ENCODE measurements at regions not wholly inside any gene's neighbourhood (a gene's known extent, or its start where the extent isn't known, plus 50 kb on each side); places are given as distances from the start of the nearest gene placed in this dataset.

DNA sequence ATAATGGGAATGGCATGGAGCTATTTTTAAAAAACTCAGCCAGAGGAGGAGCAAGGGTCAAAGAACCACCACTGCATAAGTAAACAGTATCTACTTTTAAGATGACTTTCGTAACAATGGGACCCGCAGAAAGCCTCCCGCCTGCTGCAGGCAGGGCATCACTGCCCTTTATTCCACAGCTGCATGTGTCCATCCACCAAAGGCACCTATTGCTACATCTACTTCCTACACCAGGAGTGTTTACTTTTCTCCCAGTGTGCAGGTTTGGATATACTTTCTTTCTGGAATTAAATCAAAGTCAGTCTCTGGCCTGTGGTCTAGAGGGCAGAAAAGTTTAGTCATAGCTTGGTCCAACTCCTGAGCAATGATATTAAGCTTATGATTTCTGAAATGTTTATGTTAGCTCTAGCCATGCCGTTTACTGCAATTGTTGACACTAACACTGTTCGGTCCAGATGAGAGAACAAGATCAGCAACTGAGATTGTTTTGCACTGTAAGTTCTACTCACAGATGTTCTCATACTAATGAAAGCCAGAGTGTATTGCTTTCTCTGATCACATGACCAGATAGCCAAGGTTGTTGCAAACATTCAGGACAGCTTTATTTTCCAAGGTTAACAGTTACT, 391.5 kb downstream of the FGF10 start:
- Histone ChIP-seq H3K4me3 (ENCODE audit: low read depth, low read length) (no peak overlapping the region), H3K9ac (ENCODE audit: low read length) (no peak overlapping the region)

DNA sequence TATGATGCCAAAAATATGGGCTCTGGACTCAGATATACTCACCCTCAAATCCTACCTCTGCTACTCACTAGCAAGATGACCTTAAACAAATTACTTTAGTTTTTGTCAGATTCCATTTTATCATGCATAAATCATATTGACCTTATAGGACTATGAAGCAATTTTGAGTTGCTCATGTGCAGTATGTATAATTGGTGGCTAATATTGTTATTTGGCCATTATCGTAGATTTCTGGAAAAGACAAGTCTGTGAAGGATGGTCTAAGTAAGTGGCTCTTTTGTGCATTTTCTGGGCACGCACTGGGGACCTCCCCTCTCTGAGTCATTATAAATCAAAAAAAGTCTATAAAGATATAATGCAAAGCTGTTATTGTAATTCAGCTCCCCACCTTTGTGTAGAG, 393.0 kb downstream of the FGF10 start:
- H3K27me3 ChIP-seq (ENCODE audit: control insufficient read depth, insufficient read depth, low read length) = no peaks in the 10 kb centered on the region
- no peak overlapping the region for H3K9ac ChIP-seq (ENCODE audit: low read length)
- H3K4me3 ChIP-seq (ENCODE audit: low read depth, low read length) = no peak overlapping the region
- H3K36me3 ChIP-seq (ENCODE audit: control insufficient read depth, insufficient read depth, low read length) = no peaks in the 10 kb centered on the region
- H3K27ac ChIP-seq (ENCODE audit: low read depth, low read length) = no peak overlapping the region
- H3K4me1 ChIP-seq (ENCODE audit: control insufficient read depth, insufficient read depth, low read length) = peaks cover 6% of the 10 kb centered on the region; the same call in 1 of the 2 replicates
- H3K9me3 ChIP-seq (ENCODE audit: control insufficient read depth, insufficient read depth, low read depth, low read length) = no peaks in the 10 kb centered on the region

More for the DNA sequence above, 391.5 kb downstream of the FGF10 start:
- Histone ChIP-seq H3K4me1 (ENCODE audit: control insufficient read depth, insufficient read depth, low read length) (peaks cover 6% of the 10 kb centered on the region; the same call in 1 of the 2 replicates), H3K9me3 (ENCODE audit: control insufficient read depth, insufficient read depth, low read depth, low read length) (no peaks in the 10 kb centered on the region), H3K36me3 (ENCODE audit: control insufficient read depth, insufficient read depth, low read length) (no peaks in the 10 kb centered on the region), H3K27ac (ENCODE audit: low read depth, low read length) (no peak overlapping the region), H3K27me3 (ENCODE audit: control insufficient read depth, insufficient read depth, low read length) (no peaks in the 10 kb centered on the region)

GRCh38 chr5:43994352-43994708, 391.4 kb downstream of the NNT start:
- Histone ChIP-seq H3K4me1 (ENCODE audit: control insufficient read depth, insufficient read depth, low read length) (peaks cover 6% of the 10 kb centered on the region; the same call in 1 of the 2 replicates), H3K36me3 (ENCODE audit: control insufficient read depth, insufficient read depth, low read length) (no peaks in the 10 kb centered on the region), H3K27me3 (ENCODE audit: control insufficient read depth, insufficient read depth, low read length) (no peaks in the 10 kb centered on the region), H3K27ac (ENCODE audit: low read depth, low read length) (no peak overlapping the region), H3K9me3 (ENCODE audit: control insufficient read depth, insufficient read depth, low read depth, low read length) (no peaks in the 10 kb centered on the region), H3K4me3 (ENCODE audit: low read depth, low read length) (no peak overlapping the region), H3K9ac (ENCODE audit: low read length) (no peak overlapping the region)

DNA sequence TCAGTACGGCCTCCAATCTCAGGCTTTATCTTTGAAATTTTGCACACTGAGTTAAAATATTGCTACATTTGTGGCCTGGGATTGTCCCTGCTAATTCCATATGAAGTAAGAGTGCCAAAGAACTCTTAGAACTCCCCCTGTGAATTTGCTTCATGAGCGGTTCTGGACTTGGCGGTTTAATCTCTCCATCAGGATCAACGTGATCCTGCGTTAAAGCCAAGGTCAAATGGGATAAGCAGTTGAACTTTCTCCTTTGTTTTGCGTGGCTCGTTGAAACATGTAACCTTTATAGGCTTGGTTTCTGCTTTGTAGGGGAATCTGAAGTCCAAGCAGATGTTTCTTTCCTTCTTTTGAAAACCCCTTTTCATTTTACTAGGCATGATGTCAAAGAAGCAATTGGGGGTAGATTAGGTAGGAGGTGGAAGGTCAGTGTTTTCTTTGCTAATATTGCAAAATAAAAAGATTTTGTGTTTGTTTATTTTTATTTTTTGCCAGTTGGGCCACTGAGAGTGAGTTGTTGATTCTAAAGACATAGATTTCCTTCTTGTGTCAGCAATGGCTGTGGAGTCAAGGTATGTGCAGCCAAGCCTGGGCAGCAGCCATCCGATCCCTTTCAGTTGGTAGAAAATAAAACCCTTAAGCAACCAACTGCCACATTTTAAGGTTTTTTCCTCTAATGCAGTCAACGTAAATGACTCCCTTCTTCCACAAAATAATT, 390.8 kb downstream of the NNT start:
- no peak overlapping the region for H3K4me3 ChIP-seq (ENCODE audit: low read depth, low read length)
- no peaks in the 10 kb centered on the region for H3K36me3 ChIP-seq (ENCODE audit: control insufficient read depth, insufficient read depth, low read length)
- peaks cover 6% of the 10 kb centered on the region; the same call in 1 of the 2 replicates for H3K4me1 ChIP-seq (ENCODE audit: control insufficient read depth, insufficient read depth, low read length)

GRCh38 chr5:43985411-43985810, 382.4 kb downstream of the NNT start:
- Histone ChIP-seq H3K27ac (ENCODE audit: low read depth, low read length) (no peak overlapping the region), H3K27me3 (ENCODE audit: control insufficient read depth, insufficient read depth, low read length) (no peaks in the 10 kb centered on the region), H3K36me3 (ENCODE audit: control insufficient read depth, insufficient read depth, low read length) (no peaks in the 10 kb centered on the region), H3K9ac (ENCODE audit: low read length) (no peak overlapping the region), H3K4me3 (ENCODE audit: low read depth, low read length) (no peak overlapping the region), H3K9me3 (ENCODE audit: control insufficient read depth, insufficient read depth, low read depth, low read length) (peaks cover 4% of the 10 kb centered on the region; the same call in 1 of the 2 replicates), H3K4me1 (ENCODE audit: control insufficient read depth, insufficient read depth, low read length) (no peaks in the 10 kb centered on the region)

More for the DNA sequence above, 390.8 kb downstream of the NNT start:
- no peak overlapping the region for H3K9ac ChIP-seq (ENCODE audit: low read length)
- H3K27me3 ChIP-seq (ENCODE audit: control insufficient read depth, insufficient read depth, low read length) = no peaks in the 10 kb centered on the region
- no peak overlapping the region for H3K27ac ChIP-seq (ENCODE audit: low read depth, low read length)
- no peaks in the 10 kb centered on the region for H3K9me3 ChIP-seq (ENCODE audit: control insufficient read depth, insufficient read depth, low read depth, low read length)

DNA sequence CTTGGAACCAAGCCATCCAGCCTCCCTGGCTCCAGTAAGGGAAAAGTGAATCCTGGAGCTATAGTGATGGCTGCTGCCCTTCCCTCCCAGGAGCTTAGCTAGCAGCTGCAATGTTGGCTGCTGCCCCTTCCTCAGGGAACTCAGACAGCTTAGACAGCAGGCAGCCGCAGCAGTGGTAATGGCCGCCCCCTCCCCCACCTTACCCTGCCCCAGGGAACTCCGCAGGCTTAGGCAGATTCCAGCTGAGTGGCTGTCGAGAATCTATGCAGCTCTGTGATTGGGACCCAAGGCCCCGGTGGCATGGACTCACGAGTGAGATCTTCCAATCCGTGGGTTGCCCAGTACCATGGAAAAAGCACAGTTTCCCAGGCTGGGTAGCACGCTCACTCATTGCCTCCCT, 378.6 kb downstream of the NNT start:
- H3K9ac ChIP-seq (ENCODE audit: low read length) = no peak overlapping the region
- no peak overlapping the region for H3K27ac ChIP-seq (ENCODE audit: low read depth, low read length)
- H3K9me3 ChIP-seq (ENCODE audit: control insufficient read depth, insufficient read depth, low read depth, low read length) = peaks cover 4% of the 10 kb centered on the region; the same call in 1 of the 2 replicates
- no peaks in the 10 kb centered on the region for H3K4me1 ChIP-seq (ENCODE audit: control insufficient read depth, insufficient read depth, low read length)
- H3K27me3 ChIP-seq (ENCODE audit: control insufficient read depth, insufficient read depth, low read length) = no peaks in the 10 kb centered on the region
- H3K36me3 ChIP-seq (ENCODE audit: control insufficient read depth, insufficient read depth, low read length) = no peaks in the 10 kb centered on the region
- no peak overlapping the region for H3K4me3 ChIP-seq (ENCODE audit: low read depth, low read length)

DNA sequence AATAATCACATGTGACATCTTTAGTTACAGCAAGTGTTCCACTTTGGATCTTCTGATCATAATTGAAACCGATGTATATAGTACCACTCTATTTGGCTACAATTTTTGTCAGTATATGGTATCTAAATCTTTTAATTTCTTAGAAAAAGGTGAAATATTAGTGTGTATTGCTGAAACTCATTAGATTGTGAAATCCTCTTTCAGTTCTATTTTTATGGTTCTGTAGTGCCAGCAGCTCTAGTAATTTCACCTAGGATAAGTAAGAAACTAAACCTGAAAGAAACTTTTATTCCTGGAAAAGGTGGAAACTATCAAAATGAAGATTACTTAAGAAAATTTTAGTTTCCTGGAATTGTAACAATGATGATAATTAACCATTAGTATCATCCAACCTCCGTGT, 370.9 kb downstream of the NNT start:
- no peak overlapping the region for H3K27ac ChIP-seq (ENCODE audit: low read depth, low read length)
- H3K9ac ChIP-seq (ENCODE audit: low read length) = no peak overlapping the region
- no peaks in the 10 kb centered on the region for H3K9me3 ChIP-seq (ENCODE audit: control insufficient read depth, insufficient read depth, low read depth, low read length)
- no peaks in the 10 kb centered on the region for H3K4me1 ChIP-seq (ENCODE audit: control insufficient read depth, insufficient read depth, low read length)
- no peaks in the 10 kb centered on the region for H3K36me3 ChIP-seq (ENCODE audit: control insufficient read depth, insufficient read depth, low read length)
- no peaks in the 10 kb centered on the region for H3K27me3 ChIP-seq (ENCODE audit: control insufficient read depth, insufficient read depth, low read length)
- H3K4me3 ChIP-seq (ENCODE audit: low read depth, low read length) = no peak overlapping the region

DNA sequence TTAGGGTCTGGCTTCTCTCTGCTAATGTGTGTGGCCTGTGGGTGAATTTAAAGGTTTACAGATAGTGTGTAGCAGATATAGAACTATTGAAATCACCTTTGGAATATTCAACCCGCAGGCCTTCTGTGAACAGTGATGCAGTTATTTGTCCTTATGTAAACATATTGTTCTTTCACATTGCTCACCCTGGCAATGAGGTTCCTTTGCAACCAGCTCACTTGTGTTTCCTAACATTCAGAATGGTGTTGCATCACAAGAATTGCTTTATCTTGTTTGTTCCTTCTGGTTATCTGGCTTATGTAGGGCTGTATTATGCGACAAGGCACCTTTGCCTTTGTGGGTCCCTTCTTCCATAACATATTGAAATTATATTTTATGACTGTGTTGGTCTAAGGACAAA, 370.3 kb downstream of the NNT start:
- no peaks in the 10 kb centered on the region for H3K9me3 ChIP-seq (ENCODE audit: control insufficient read depth, insufficient read depth, low read depth, low read length)
- H3K36me3 ChIP-seq (ENCODE audit: control insufficient read depth, insufficient read depth, low read length) = no peaks in the 10 kb centered on the region
- H3K4me3 ChIP-seq (ENCODE audit: low read depth, low read length) = no peak overlapping the region
- no peaks in the 10 kb centered on the region for H3K27me3 ChIP-seq (ENCODE audit: control insufficient read depth, insufficient read depth, low read length)
- H3K9ac ChIP-seq (ENCODE audit: low read length) = no peak overlapping the region
- no peak overlapping the region for H3K27ac ChIP-seq (ENCODE audit: low read depth, low read length)
- no peaks in the 10 kb centered on the region for H3K4me1 ChIP-seq (ENCODE audit: control insufficient read depth, insufficient read depth, low read length)

DNA sequence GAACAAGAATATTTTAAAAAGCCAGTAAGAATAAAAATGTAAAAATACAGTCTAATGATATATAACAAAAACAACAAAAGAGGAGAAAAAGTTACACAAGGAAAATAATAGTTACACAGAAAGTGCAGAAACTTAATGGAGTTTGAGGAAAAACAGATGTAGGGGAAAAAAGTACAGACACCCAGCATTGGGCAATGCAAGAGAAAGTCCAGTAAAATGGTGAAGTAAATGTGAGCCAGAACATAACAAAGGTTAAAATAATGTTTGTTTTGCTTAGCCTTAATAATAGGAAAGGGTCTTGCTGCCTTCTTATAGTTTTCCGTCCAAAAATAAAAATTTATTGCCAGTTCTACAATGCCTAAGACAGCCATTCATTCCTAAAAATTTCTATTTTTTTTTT, 364.2 kb downstream of the NNT start:
- no peak overlapping the region for H3K27ac ChIP-seq (ENCODE audit: low read depth, low read length)
- no peaks in the 10 kb centered on the region for H3K4me1 ChIP-seq (ENCODE audit: control insufficient read depth, insufficient read depth, low read length)
- no peak overlapping the region for H3K9ac ChIP-seq (ENCODE audit: low read length)
- H3K9me3 ChIP-seq (ENCODE audit: control insufficient read depth, insufficient read depth, low read depth, low read length) = no peaks in the 10 kb centered on the region
- H3K27me3 ChIP-seq (ENCODE audit: control insufficient read depth, insufficient read depth, low read length) = no peaks in the 10 kb centered on the region
- no peaks in the 10 kb centered on the region for H3K36me3 ChIP-seq (ENCODE audit: control insufficient read depth, insufficient read depth, low read length)
- H3K4me3 ChIP-seq (ENCODE audit: low read depth, low read length) = no peak overlapping the region

- H3K9me3 ChIP-seq (ENCODE audit: control insufficient read depth, insufficient read depth, low read depth, low read length) = 0 out of 2 replicates have a peak, but pooled peaks cover 4% of the 10 kb centered on the region
- H3K27me3 ChIP-seq (ENCODE audit: control insufficient read depth, insufficient read depth, low read length) = no peaks in the 10 kb centered on the region
- no peak overlapping the region for H3K9ac ChIP-seq (ENCODE audit: low read length)
- no peaks in the 10 kb centered on the region for H3K4me1 ChIP-seq (ENCODE audit: control insufficient read depth, insufficient read depth, low read length)
- H3K4me3 ChIP-seq (ENCODE audit: low read depth, low read length) = no peak overlapping the region
- H3K36me3 ChIP-seq (ENCODE audit: control insufficient read depth, insufficient read depth, low read length) = no peaks in the 10 kb centered on the region
- H3K27ac ChIP-seq (ENCODE audit: low read depth, low read length) = no peak overlapping the region
These were observed 356.2 kb downstream of the NNT start for GRCh38 chr5:43959144-43959543.

- Histone ChIP-seq H3K27me3 (ENCODE audit: control insufficient read depth, insufficient read depth, low read length) (no peaks in the 10 kb centered on the region), H3K27ac (ENCODE audit: low read depth, low read length) (no peak overlapping the region), H3K4me3 (ENCODE audit: low read depth, low read length) (no peak overlapping the region), H3K36me3 (ENCODE audit: control insufficient read depth, insufficient read depth, low read length) (no peaks in the 10 kb centered on the region), H3K9ac (ENCODE audit: low read length) (no peak overlapping the region), H3K4me1 (ENCODE audit: control insufficient read depth, insufficient read depth, low read length) (no peaks in the 10 kb centered on the region), H3K9me3 (ENCODE audit: control insufficient read depth, insufficient read depth, low read depth, low read length) (peaks cover 27% of the 10 kb centered on the region)
These were observed 345.0 kb downstream of the NNT start for GRCh38 chr5:43947935-43948334.

All from HUES6 (cell line).